GM12872 (cell line): ENCODE measurements at regions not wholly inside any gene's neighbourhood (a gene's known extent, or its start where the extent isn't known, plus 50 kb on each side); places are given as distances from the start of the nearest gene placed in this dataset.

Experiments
- TF ChIP-seq, protein P1 (sequence below): IDR thresholded peaks from 3 replicates; pipeline ENCODE4 v1.5.1; 2011; ENCODE audit warnings: low read depth, mild to moderate bottlenecking, low read length, moderate library complexity; ENCODE audit not compliant: insufficient read depth

GRCh38 chr22:48551716-48552268 is 1275.9 kb downstream of the BRD1 start:
- TF ChIP-seq, protein P1, sequence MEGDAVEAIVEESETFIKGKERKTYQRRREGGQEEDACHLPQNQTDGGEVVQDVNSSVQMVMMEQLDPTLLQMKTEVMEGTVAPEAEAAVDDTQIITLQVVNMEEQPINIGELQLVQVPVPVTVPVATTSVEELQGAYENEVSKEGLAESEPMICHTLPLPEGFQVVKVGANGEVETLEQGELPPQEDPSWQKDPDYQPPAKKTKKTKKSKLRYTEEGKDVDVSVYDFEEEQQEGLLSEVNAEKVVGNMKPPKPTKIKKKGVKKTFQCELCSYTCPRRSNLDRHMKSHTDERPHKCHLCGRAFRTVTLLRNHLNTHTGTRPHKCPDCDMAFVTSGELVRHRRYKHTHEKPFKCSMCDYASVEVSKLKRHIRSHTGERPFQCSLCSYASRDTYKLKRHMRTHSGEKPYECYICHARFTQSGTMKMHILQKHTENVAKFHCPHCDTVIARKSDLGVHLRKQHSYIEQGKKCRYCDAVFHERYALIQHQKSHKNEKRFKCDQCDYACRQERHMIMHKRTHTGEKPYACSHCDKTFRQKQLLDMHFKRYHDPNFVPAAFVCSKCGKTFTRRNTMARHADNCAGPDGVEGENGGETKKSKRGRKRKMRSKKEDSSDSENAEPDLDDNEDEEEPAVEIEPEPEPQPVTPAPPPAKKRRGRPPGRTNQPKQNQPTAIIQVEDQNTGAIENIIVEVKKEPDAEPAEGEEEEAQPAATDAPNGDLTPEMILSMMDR, result no peak

- TF ChIP-seq, protein P1, result no peak
Measured at GRCh38 chr22:48551061-48551460, 1276.6 kb downstream of the BRD1 start.

DNA sequence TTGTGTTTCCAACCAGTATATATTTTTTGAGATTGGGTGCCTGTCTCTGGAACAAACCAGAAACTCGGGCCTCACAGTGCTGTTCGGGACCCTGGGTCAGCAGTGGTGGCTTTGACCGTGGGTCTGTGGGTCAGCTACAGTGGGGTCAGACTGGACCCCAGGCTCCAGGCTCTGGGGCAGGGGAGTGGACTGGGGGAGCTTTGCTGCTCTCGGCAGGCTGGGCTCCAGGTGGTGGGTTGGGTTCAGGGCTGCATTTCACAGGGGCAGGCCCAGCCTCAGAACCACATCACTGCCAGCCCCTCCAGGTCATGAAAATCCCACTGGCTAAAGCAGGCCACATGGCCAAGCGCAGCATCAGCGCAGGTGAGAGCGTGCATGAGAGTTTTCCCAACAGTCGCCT is 1279.3 kb downstream of the BRD1 start:
- TF ChIP-seq, protein P1, result no peak

DNA sequence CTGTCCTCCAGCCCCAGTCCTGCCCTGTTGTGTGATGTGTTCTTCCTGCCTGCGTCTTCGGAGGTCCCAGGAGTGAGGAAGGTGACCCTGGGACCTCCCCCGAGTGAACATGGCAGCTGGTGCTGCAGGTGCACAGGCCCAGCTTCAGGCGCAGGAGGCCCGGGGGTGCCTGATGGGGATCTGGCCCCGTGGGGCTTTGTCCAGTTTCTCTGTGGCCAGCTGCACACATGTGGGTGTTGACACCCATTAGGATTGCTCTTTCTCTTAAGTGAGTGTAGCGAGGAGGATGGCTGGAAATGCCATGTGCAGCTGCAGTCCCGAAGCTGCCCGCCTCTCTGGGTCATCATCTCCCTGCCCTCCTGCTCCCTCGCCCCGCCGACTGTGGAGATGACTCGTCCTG is 1279.7 kb downstream of the BRD1 start:
- TF ChIP-seq, protein P1, result no peak

DNA sequence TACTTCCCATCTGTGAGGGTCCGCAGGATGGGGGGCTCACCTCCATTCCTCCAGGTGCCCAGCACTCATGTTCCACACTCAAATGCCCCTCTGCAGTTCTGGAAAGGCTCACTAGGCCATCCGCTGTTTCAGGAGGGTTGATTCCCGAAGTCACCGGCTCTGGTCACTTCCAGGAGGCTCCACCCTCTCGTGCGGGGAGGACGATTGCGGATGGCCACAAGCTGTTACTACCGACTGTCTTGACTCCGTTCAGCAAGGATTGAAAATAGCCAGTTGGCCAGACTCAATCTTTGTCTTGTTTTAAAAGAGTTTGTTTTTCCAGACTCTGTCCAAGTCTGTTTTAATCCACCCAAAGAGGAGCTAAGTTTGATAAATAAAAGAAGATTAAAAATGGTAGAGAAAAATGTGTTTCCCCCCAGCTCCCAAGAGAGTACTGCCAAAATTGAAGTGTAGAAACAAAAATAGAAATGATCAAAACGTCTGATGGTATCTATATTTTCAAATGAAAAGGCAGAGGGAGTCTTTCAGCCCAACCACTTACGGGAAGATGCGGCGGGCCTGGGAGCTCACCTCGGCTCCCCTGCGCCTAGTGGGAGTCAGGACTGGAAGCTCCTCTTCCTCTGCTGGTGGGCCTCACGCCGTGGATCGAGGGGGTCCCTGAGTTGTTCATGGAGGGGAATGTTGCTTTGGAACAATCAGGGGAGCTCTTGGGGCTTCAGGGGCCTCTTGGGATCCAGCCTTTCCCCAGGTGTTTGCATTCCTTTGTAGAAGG is 1280.8 kb downstream of the BRD1 start:
- TF ChIP-seq, protein P1, result no peak

DNA sequence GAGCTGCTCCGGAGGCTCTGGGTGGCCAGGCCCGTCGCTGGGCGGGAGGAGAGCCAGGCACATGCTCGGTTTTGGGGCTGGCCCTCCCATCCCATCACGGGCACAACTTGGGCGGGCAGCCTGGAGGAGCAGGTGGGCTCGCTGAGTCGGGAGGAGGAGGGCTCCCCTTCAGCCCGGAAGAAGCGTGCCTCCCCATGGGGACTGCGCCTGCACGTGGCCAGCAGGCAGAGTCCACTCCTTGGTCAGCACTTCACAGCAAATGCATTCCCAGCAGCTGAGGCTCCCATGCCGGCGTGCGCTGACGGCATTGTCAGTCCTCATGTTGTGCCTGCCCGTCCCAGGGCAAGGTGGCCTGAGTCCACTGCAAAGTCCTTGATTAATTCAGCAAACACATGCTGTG is 1281.7 kb downstream of the BRD1 start:
- TF ChIP-seq, protein P1, result no peak

GRCh38 chr22:48541401-48542098 is 1286.1 kb downstream of the BRD1 start:
- TF ChIP-seq, protein P1, result no peak
